GM23338 (cell line): ENCODE measurements at regions not wholly inside any gene's neighbourhood (a gene's known extent, or its start where the extent isn't known, plus 50 kb on each side); places are given as distances from the start of the nearest gene placed in this dataset.

Experiments
- ATAC-seq: fragments of 200-7000 bp; cut with Tn5 transposase; 3 replicates; pipeline ENCODE4 v1.9.1; 2020
- DNase-seq: peaks from one replicate; pipeline ENCODE4 v3.0.0-alpha.2; 2015; ENCODE audit warnings: low spot score
- H2AFZ ChIP-seq: fragments of 200-600 bp; sonication (generic); 2 replicates; pipeline ENCODE4 v1.8.0; 2016; ENCODE audit warnings: antibody characterized with exemption, mild to moderate bottlenecking, moderate library complexity
- H3F3A ChIP-seq: fragments of 200-600 bp; sonication (generic); replicated peaks from 2 replicates; pipeline ENCODE4 v1.8.0; 2017; ENCODE audit warnings: antibody characterized with exemption, mixed run types, low read depth
- H3K27ac ChIP-seq: fragments of 200-600 bp; sonication (generic); 2 replicates; pipeline ENCODE4 v1.6.1; 2016; ENCODE audit warnings: low read depth
- H3K27me3 ChIP-seq: fragments of 200-600 bp; sonication (generic); 2 replicates; pipeline ENCODE4 v1.8.0; 2016; ENCODE audit warnings: mild to moderate bottlenecking, mixed run types, moderate library complexity; ENCODE audit not compliant: insufficient read depth
- H3K36me3 ChIP-seq: fragments of 200-600 bp; sonication (generic); 2 replicates; pipeline ENCODE4 v1.8.0; 2016; ENCODE audit warnings: mild to moderate bottlenecking; ENCODE audit not compliant: insufficient read depth
- H3K4me1 ChIP-seq: fragments of 200-600 bp; sonication (generic); 2 replicates; pipeline ENCODE4 v1.8.0; 2016; ENCODE audit warnings: mild to moderate bottlenecking, moderate library complexity; ENCODE audit not compliant: insufficient read depth
- H3K4me2 ChIP-seq: fragments of 200-600 bp; sonication (generic); 2 replicates; pipeline ENCODE4 v1.7.1; 2017; ENCODE audit warnings: mixed run types
- H3K4me3 ChIP-seq: fragments of 200-600 bp; sonication (generic); 2 replicates; pipeline ENCODE4 v1.6.1; 2016; ENCODE audit warnings: mixed run types
- H3K79me2 ChIP-seq: fragments of 200-600 bp; sonication (generic); replicated peaks from 2 replicates; pipeline ENCODE4 v1.8.0; 2017; ENCODE audit warnings: mild to moderate bottlenecking; ENCODE audit not compliant: insufficient read depth
- H3K9me2 ChIP-seq: fragments of 200-600 bp; sonication (generic); 2 replicates; pipeline ENCODE4 v1.8.0; 2017; ENCODE audit not compliant: insufficient read depth
- H4K20me1 ChIP-seq: fragments of 200-600 bp; sonication (generic); replicated peaks from 2 replicates; pipeline ENCODE4 v1.8.0; 2017; ENCODE audit warnings: mild to moderate bottlenecking; ENCODE audit not compliant: insufficient read depth
- H3K27ac Mint-ChIP-seq: 2 replicates; pipeline ENCODE4 v1.8.0; 2020; ENCODE audit warnings: inconsistent platforms, mild to moderate bottlenecking, moderate library complexity, mixed read lengths
- H3K27me3 Mint-ChIP-seq: 3 replicates; pipeline ENCODE4 v1.8.0; 2022; ENCODE audit warnings: low read depth, mild to moderate bottlenecking, moderate library complexity, mixed read lengths, inconsistent platforms; ENCODE audit not compliant: insufficient read depth, poor library complexity
- H3K36me3 Mint-ChIP-seq: 3 replicates; pipeline ENCODE4 v1.8.0; 2021; ENCODE audit warnings: low read depth, mild to moderate bottlenecking, inconsistent platforms, moderate library complexity, mixed read lengths
- H3K4me1 Mint-ChIP-seq: 3 replicates; pipeline ENCODE4 v1.8.0; 2020; ENCODE audit warnings: mild to moderate bottlenecking, inconsistent platforms, mixed read lengths
- H3K4me3 Mint-ChIP-seq: 3 replicates; pipeline ENCODE4 v1.8.0; 2021; ENCODE audit warnings: moderate library complexity, mild to moderate bottlenecking, inconsistent platforms, mixed read lengths
- H3K9me3 Mint-ChIP-seq: 3 replicates; pipeline ENCODE4 v1.8.0; 2020; ENCODE audit warnings: moderate library complexity, mild to moderate bottlenecking, inconsistent platforms, mixed read lengths
- EZH2 ChIP-seq: fragments of 200-600 bp; sonication (generic); IDR thresholded peaks from one replicate; pipeline ENCODE4 v1.8.0; 2017; ENCODE audit warnings: antibody characterized with exemption, mild to moderate bottlenecking, low read depth; ENCODE audit not compliant: unreplicated experiment
- NANOG ChIP-seq: IDR thresholded peaks from 2 replicates; pipeline ENCODE4 v1.6.1; 2016; ENCODE audit warnings: antibody characterized with exemption, borderline replicate concordance
- POLR2AphosphoS5 ChIP-seq: IDR thresholded peaks from 2 replicates; pipeline ENCODE4 v1.6.1; 2016; ENCODE audit warnings: antibody characterized with exemption, low read depth
- STAT1 ChIP-seq: IDR thresholded peaks from one replicate; pipeline ENCODE4 v1.6.1; 2016; ENCODE audit warnings: antibody characterized with exemption; ENCODE audit not compliant: unreplicated experiment
- ZNF114 ChIP-seq: fragments of 250-450 bp; sonication (Bioruptor Pico); IDR thresholded peaks from 2 replicates; pipeline ENCODE4 v1.5.0; 2020; ENCODE audit warnings: mild to moderate bottlenecking, moderate library complexity
- ZNF331 ChIP-seq: fragments of 250-450 bp; sonication (Bioruptor Pico); IDR thresholded peaks from 2 replicates; pipeline ENCODE4 v1.5.0; 2020; ENCODE audit warnings: low read depth, mild to moderate bottlenecking, moderate library complexity
- TF ChIP-seq, protein P1 (sequence below): IDR thresholded peaks from 2 replicates; pipeline ENCODE4 v1.6.1; 2016; ENCODE audit warnings: antibody characterized with exemption
- TF ChIP-seq, protein P2 (sequence below), 2 experiments: fragments of 200-600 bp in 1 of 2; sonication (generic) in 1 of 2; conservative IDR thresholded peaks; 2 replicates each; pipeline versions ENCODE4 v1.5.1 to v1.6.1; 2016 to 2017; ENCODE audit warnings: antibody characterized with exemption in 2 of 2, low read depth in 2 of 2, mild to moderate bottlenecking in 2 of 2, moderate library complexity in 1 of 2
- TF ChIP-seq, protein P3 (sequence below): fragments of 250-450 bp; sonication (Bioruptor Pico); IDR thresholded peaks from 2 replicates; pipeline ENCODE4 v1.5.0; 2020; ENCODE audit warnings: mild to moderate bottlenecking, moderate library complexity

DNA sequence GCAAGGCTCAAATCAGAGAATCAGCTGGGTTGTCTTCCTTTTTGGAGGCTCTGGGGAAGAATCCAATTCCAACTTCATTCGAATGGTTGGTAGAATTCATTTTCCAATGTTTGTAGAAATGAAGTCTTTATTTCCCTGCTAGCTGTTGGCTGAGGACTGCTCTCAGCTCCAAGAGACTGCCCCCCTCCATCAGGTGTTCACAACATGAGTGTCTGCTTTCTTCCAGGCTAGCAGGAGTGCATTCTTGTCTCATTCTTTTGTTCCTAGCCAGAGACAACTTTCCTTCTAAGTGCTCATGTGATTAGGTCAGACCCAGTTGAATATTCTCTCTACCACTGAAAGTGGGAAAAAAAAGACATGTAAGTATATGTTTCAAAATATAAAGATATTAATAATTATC, 95.2 kb downstream of the HLX start:
- Histone ChIP-seq H3K4me1 (no peaks in the 10 kb centered on the region), H3F3A (no peaks in the 10 kb centered on the region), H3K4me3 (no peak overlapping the region), H2AFZ (no peak overlapping the region), H3K27me3 (no peaks in the 10 kb centered on the region), H3K4me2 (no peak overlapping the region), H4K20me1 (no peaks in the 10 kb centered on the region), H3K36me3 (no peaks in the 10 kb centered on the region), H3K79me2 (no peaks in the 10 kb centered on the region), H3K27ac (no peak overlapping the region), H3K9me2 (no peaks in the 10 kb centered on the region)
- Mint-ChIP-seq H3K36me3 (no peaks in the 10 kb centered on the region), H3K4me1 (peaks cover 3% of the 10 kb centered on the region; the same call in 1 of the 3 replicates), H3K9me3 (no peaks in the 10 kb centered on the region), H3K4me3 (no peak overlapping the region), H3K27ac (no peak overlapping the region), H3K27me3 (no peaks in the 10 kb centered on the region)
- DNase-seq (peak; percentile 11), ATAC-seq (peak; percentile 37; the same call in 2 of the 3 replicates)
- TF ChIP-seq ZNF114 (CRISPR knock-in tag) (no peak), ZNF331 (no peak), POLR2AphosphoS5 (no peak), EZH2 (no peak), NANOG (no peak), STAT1 (no peak)
- TF ChIP-seq, protein P1, sequence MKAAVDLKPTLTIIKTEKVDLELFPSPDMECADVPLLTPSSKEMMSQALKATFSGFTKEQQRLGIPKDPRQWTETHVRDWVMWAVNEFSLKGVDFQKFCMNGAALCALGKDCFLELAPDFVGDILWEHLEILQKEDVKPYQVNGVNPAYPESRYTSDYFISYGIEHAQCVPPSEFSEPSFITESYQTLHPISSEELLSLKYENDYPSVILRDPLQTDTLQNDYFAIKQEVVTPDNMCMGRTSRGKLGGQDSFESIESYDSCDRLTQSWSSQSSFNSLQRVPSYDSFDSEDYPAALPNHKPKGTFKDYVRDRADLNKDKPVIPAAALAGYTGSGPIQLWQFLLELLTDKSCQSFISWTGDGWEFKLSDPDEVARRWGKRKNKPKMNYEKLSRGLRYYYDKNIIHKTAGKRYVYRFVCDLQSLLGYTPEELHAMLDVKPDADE = no peak
- TF ChIP-seq, protein P2, sequence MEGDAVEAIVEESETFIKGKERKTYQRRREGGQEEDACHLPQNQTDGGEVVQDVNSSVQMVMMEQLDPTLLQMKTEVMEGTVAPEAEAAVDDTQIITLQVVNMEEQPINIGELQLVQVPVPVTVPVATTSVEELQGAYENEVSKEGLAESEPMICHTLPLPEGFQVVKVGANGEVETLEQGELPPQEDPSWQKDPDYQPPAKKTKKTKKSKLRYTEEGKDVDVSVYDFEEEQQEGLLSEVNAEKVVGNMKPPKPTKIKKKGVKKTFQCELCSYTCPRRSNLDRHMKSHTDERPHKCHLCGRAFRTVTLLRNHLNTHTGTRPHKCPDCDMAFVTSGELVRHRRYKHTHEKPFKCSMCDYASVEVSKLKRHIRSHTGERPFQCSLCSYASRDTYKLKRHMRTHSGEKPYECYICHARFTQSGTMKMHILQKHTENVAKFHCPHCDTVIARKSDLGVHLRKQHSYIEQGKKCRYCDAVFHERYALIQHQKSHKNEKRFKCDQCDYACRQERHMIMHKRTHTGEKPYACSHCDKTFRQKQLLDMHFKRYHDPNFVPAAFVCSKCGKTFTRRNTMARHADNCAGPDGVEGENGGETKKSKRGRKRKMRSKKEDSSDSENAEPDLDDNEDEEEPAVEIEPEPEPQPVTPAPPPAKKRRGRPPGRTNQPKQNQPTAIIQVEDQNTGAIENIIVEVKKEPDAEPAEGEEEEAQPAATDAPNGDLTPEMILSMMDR (conservative IDR thresholded peaks at IDR 0.05; ENCODE audit: low read depth in 2 of 2) = no peak
- TF ChIP-seq, protein P3, sequence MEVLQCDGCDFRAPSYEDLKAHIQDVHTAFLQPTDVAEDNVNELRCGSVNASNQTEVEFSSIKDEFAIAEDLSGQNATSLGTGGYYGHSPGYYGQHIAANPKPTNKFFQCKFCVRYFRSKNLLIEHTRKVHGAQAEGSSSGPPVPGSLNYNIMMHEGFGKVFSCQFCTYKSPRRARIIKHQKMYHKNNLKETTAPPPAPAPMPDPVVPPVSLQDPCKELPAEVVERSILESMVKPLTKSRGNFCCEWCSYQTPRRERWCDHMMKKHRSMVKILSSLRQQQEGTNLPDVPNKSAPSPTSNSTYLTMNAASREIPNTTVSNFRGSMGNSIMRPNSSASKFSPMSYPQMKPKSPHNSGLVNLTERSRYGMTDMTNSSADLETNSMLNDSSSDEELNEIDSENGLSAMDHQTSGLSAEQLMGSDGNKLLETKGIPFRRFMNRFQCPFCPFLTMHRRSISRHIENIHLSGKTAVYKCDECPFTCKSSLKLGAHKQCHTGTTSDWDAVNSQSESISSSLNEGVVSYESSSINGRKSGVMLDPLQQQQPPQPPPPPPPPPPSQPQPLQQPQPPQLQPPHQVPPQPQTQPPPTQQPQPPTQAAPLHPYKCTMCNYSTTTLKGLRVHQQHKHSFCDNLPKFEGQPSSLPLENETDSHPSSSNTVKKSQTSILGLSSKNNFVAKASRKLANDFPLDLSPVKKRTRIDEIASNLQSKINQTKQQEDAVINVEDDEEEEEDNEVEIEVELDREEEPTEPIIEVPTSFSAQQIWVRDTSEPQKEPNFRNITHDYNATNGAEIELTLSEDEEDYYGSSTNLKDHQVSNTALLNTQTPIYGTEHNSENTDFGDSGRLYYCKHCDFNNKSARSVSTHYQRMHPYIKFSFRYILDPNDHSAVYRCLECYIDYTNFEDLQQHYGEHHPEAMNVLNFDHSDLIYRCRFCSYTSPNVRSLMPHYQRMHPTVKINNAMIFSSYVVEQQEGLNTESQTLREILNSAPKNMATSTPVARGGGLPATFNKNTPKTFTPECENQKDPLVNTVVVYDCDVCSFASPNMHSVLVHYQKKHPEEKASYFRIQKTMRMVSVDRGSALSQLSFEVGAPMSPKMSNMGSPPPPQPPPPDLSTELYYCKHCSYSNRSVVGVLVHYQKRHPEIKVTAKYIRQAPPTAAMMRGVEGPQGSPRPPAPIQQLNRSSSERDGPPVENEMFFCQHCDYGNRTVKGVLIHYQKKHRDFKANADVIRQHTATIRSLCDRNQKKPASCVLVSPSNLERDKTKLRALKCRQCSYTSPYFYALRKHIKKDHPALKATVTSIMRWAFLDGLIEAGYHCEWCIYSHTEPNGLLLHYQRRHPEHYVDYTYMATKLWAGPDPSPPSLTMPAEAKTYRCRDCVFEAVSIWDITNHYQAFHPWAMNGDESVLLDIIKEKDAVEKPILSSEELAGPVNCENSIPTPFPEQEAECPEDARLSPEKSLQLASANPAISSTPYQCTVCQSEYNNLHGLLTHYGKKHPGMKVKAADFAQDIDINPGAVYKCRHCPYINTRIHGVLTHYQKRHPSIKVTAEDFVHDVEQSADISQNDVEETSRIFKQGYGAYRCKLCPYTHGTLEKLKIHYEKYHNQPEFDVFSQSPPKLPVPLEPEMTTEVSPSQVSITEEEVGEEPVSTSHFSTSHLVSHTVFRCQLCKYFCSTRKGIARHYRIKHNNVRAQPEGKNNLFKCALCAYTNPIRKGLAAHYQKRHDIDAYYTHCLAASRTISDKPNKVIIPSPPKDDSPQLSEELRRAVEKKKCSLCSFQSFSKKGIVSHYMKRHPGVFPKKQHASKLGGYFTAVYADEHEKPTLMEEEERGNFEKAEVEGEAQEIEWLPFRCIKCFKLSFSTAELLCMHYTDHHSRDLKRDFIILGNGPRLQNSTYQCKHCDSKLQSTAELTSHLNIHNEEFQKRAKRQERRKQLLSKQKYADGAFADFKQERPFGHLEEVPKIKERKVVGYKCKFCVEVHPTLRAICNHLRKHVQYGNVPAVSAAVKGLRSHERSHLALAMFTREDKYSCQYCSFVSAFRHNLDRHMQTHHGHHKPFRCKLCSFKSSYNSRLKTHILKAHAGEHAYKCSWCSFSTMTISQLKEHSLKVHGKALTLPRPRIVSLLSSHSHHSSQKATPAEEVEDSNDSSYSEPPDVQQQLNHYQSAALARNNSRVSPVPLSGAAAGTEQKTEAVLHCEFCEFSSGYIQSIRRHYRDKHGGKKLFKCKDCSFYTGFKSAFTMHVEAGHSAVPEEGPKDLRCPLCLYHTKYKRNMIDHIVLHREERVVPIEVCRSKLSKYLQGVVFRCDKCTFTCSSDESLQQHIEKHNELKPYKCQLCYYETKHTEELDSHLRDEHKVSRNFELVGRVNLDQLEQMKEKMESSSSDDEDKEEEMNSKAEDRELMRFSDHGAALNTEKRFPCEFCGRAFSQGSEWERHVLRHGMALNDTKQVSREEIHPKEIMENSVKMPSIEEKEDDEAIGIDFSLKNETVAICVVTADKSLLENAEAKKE (CRISPR knock-in tag) = no peak
